Activated CD4-positive, alpha-beta T cell treated with anti-CD3 and anti-CD28 coated beads for 36 hours (primary cell): ENCODE measurements at regions not wholly inside any gene's neighbourhood (a gene's known extent, or its start where the extent isn't known, plus 50 kb on each side); places are given as distances from the start of the nearest gene placed in this dataset.

Experiments
- ATAC-seq: fragments of 200-7000 bp; cut with Tn5 transposase; one replicate; pipeline ENCODE4 v1.10.0; 2021; ENCODE audit warnings: mild to moderate bottlenecking, moderate library complexity
- CTCF ChIA-PET: fragments of 350-600 bp; sonication (Branson Sonifier 250); formaldehyde crosslinking; loops from one replicate; lab custom pipeline; 2021; ENCODE audit warnings: antibody characterized with exemption; lab: Charles Lee
- POLR2A ChIA-PET: fragments of 350-600 bp; sonication (Branson Sonifier 250); formaldehyde crosslinking; loops from one replicate; lab custom pipeline; 2021; ENCODE audit warnings: antibody characterized with exemption, inconsistent platforms; lab: Charles Lee
- DNase-seq: peaks from one replicate; pipeline ENCODE4 v3.0.0-alpha.2; 2020
- H3K27ac Mint-ChIP-seq: one replicate; pipeline ENCODE4 v1.8.0; 2021; ENCODE audit warnings: mixed read lengths
- H3K27me3 Mint-ChIP-seq: one replicate; pipeline ENCODE4 v1.8.0; 2021; ENCODE audit warnings: mixed read lengths
- H3K36me3 Mint-ChIP-seq: one replicate; pipeline ENCODE4 v1.8.0; 2021; ENCODE audit warnings: low read depth, mixed read lengths
- H3K4me1 Mint-ChIP-seq: one replicate; pipeline ENCODE4 v1.8.0; 2021; ENCODE audit warnings: mixed read lengths
- H3K4me3 Mint-ChIP-seq: one replicate; pipeline ENCODE4 v1.8.0; 2021; ENCODE audit warnings: mild to moderate bottlenecking, moderate library complexity, mixed read lengths
- H3K9me3 Mint-ChIP-seq: one replicate; pipeline ENCODE4 v1.8.0; 2021; ENCODE audit warnings: low read depth, mixed read lengths
- intact Hi-C, 2 experiments: fragments of 100-400 bp; cut with DNase I in 1 of 2; cut with micrococcal nuclease in 1 of 2; formaldehyde crosslinking; loops; one replicate each; pipeline versions ENCODE4 v1.14.2 to v1.15.1; 2022 to 2024; cut with DNase I, micrococcal nuclease

DNA sequence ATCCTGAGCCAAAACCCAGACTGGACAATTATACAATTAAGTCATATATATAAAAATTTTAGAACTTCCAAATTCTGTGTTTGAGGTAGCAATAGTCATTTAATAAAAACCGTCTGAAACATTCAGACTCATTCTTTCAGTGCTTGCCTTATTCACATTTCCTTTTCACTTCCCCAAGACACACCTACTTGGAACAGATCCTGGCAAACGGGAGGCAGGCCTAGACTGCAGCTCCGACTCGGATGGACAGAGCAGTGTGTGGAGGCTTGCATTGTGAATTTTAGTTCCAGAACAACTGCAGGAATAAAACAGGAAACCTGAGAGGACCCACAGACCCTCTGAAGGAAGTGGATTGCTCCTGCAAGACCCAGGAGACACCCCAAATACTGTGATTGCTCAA, 341.4 kb downstream of the CNTN3 start:
- Mint-ChIP-seq H3K4me1 (no peaks in the 10 kb centered on the region), H3K27ac (no peak overlapping the region), H3K4me3 (no peak overlapping the region), H3K9me3 (peaks cover 4% of the 10 kb centered on the region), H3K27me3 (no peaks in the 10 kb centered on the region), H3K36me3 (no peaks in the 10 kb centered on the region)
- no peak for DNase-seq
- intact Hi-C loops = no loop called here
- ChIA-PET POLR2A (no interaction called here), CTCF (no interaction called here)
- ATAC-seq = no peak

DNA sequence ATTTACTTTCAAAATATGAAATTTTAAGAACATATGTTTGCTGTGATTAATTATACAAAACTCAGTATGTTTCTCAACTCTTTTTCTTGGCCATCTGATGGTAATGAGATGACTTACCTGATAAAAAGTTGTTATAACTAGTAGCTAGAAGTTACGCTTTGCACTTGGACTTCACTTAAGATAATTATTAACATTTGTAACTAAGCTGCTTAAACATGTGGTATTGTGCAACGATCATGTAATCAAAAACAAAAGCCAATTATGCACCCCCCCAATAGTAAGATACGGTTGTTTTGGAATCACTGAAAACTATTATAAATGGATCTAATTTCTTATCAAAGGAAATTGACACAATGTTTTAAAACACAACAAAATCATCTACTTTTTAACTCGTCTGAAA, 342.9 kb downstream of the CNTN3 start:
- DNase-seq (no peak), ATAC-seq (no peak)
- no peaks in the 10 kb centered on the region for H3K4me1 Mint-ChIP-seq
- CTCF ChIA-PET = no interaction called here
- H3K27me3 Mint-ChIP-seq = no peaks in the 10 kb centered on the region
- H3K4me3 Mint-ChIP-seq = no peak overlapping the region
- intact Hi-C loops = no loop called here
- POLR2A ChIA-PET = no interaction called here
- H3K27ac Mint-ChIP-seq = no peak overlapping the region
- H3K9me3 Mint-ChIP-seq = peaks cover 5% of the 10 kb centered on the region
- H3K36me3 Mint-ChIP-seq = no peaks in the 10 kb centered on the region

DNA sequence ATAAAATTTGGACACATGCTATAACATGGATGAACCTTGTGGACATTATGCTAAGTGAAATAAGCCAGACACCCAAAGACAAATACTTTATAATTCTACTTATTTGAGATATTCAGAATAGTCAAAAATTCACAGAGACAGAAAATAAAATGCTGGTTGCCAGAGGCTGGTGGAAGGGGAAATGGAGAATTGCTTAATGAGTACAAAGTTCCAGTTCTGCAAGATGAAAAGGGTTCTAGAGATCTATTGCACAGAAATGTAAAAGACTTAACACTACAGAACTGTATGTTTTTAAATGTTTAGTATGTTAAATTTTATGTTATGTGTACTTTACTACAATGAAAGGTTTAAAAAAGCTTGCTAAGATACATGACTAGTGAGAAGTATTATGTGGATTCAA, 344.8 kb downstream of the CNTN3 start:
- ATAC-seq (no peak), DNase-seq (no peak)
- Mint-ChIP-seq H3K36me3 (no peaks in the 10 kb centered on the region), H3K4me1 (no peaks in the 10 kb centered on the region), H3K27me3 (no peaks in the 10 kb centered on the region), H3K27ac (no peak overlapping the region), H3K9me3 (peaks cover 5% of the 10 kb centered on the region), H3K4me3 (no peak overlapping the region)
- CTCF ChIA-PET = no interaction called here
- POLR2A ChIA-PET = no interaction called here
- intact Hi-C loops = loop anchor here in 1 of 2 experiments (5.0 kb wide), 1 partner anchor 1153 kb away; no protein-coding TSS in a partner anchor

DNA sequence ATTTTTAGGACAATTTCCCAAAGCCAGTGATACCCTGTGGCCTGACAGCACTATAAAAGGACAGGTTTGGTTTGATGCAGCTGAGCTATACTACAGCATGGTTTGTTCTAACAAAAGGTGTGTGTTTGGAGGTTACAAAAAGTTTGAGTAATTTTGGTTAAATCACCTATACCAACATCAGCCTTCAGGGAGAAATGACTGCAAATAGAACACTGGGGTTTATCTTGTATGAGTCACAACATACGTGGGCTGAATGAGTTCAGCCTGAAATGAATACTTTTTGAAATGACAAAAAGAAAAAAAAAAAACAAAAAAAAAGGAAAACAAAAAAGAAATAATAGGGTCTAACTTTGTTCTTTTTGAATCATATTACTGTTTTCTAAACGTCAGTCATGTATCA, 345.7 kb downstream of the CNTN3 start:
- Mint-ChIP-seq H3K4me3 (no peak overlapping the region), H3K36me3 (no peaks in the 10 kb centered on the region), H3K9me3 (peaks cover 2% of the 10 kb centered on the region), H3K27ac (no peak overlapping the region), H3K4me1 (no peaks in the 10 kb centered on the region), H3K27me3 (no peaks in the 10 kb centered on the region)
- POLR2A ChIA-PET = no interaction called here
- no peak for DNase-seq
- CTCF ChIA-PET = no interaction called here
- no peak for ATAC-seq
- intact Hi-C loops = loop anchor here in 1 of 2 experiments (5.0 kb wide), 1 partner anchor 1154 kb away; no protein-coding TSS in a partner anchor

DNA sequence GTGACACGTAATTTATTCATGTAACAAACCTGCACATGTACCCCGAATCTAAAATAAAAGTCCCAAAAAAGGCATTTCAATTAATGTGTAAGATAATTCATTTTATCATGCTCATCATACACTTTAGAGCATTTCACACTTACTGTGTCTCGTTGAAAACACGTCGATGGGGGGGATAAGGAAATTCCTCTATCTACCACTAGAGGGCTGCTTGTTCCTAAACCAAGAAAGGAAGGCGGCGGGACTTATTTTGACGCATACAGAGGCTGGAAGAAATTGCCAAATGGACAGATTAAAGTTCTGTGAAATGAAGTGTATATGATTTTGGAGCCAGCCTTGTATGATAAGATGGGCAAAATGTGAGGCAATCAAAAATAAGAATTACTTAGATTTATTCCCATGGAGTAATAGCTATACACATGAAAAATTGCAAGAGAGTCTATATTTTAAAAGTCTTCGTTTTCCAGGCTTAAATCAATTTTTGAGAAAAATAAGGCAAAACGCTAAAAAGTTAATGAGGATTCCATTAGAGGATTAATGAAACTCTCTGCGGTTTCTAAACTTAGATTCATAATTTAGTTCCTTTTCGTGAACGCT, 346.8 kb downstream of the CNTN3 start:
- H3K9me3 Mint-ChIP-seq = peaks cover 2% of the 10 kb centered on the region
- POLR2A ChIA-PET = no interaction called here
- intact Hi-C loops = loop anchor here in 1 of 2 experiments (2.0 to 5.0 kb wide), 2 partner anchors 903 to 1155 kb away; no protein-coding TSS in a partner anchor
- no peak overlapping the region for H3K4me3 Mint-ChIP-seq
- H3K27ac Mint-ChIP-seq = no peak overlapping the region
- ATAC-seq = no peak
- H3K27me3 Mint-ChIP-seq = no peaks in the 10 kb centered on the region
- H3K4me1 Mint-ChIP-seq = no peaks in the 10 kb centered on the region
- peak; percentile 30 for DNase-seq
- H3K36me3 Mint-ChIP-seq = no peaks in the 10 kb centered on the region
- CTCF ChIA-PET = interaction anchor here (1.1 kb wide), 1 partner anchor 961 kb away, joined by 4 read pairs; no protein-coding TSS in a partner anchor

DNA sequence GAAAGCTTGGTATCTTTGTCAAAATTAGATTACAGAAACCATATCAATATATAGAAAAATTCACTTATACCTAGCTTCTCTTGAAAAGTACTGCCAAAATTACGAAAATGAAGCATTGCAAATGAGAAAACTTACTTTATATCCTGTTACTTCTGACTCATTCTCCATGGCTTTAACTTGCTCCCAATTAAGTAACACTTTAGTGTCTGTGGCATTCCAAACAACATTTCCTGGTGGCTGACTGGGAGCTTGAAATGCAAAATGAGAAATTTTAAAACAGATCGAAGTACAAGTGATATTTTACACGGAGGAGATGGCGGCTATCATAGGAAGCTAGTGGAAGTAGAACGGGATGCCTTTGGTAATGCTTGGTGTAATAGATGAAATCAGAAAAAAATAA, 347.3 kb downstream of the CNTN3 start:
- DNase-seq = no peak
- ChIA-PET POLR2A (no interaction called here), CTCF (interaction anchor here (0.6 to 1.1 kb wide), 2 partner anchors 163 to 961 kb away, joined by 3 to 4 read pairs; no protein-coding TSS in a partner anchor)
- H3K4me3 Mint-ChIP-seq = no peak overlapping the region
- H3K27ac Mint-ChIP-seq = no peak overlapping the region
- no peaks in the 10 kb centered on the region for H3K27me3 Mint-ChIP-seq
- no peak for ATAC-seq
- intact Hi-C loops = loop anchor here in 1 of 2 experiments (2.0 to 5.0 kb wide), 2 partner anchors 904 to 1155 kb away; no protein-coding TSS in a partner anchor
- H3K36me3 Mint-ChIP-seq = no peaks in the 10 kb centered on the region
- no peaks in the 10 kb centered on the region for H3K4me1 Mint-ChIP-seq
- H3K9me3 Mint-ChIP-seq = peaks cover 2% of the 10 kb centered on the region

DNA sequence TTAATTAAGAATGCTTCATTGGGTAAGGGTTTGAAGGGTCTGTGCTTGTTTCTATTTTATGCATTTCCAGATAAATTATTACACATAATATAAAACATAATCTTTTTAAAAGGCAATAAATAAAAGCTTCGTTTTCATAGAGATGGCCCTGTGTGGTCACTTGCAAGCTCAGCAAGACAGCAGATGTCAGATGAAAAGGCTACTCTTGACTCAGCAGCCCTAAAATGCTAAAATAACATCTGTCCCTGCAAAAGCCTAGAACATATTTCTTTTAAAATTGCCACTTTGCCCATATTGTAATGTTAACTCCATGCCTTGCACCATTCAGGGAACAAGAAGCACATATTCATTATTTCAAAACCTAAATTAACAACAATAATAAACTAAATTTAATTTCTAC, 349.4 kb downstream of the CNTN3 start:
- no peaks in the 10 kb centered on the region for H3K4me1 Mint-ChIP-seq
- peaks cover 2% of the 10 kb centered on the region for H3K9me3 Mint-ChIP-seq
- ATAC-seq (no peak), DNase-seq (no peak)
- POLR2A ChIA-PET = no interaction called here
- H3K27ac Mint-ChIP-seq = no peak overlapping the region
- H3K27me3 Mint-ChIP-seq = no peaks in the 10 kb centered on the region
- H3K36me3 Mint-ChIP-seq = no peaks in the 10 kb centered on the region
- no peak overlapping the region for H3K4me3 Mint-ChIP-seq
- CTCF ChIA-PET = no interaction called here
- intact Hi-C loops = loop anchor here in 1 of 2 experiments (5.0 kb wide), 1 partner anchor 1157 kb away; no protein-coding TSS in a partner anchor

DNA sequence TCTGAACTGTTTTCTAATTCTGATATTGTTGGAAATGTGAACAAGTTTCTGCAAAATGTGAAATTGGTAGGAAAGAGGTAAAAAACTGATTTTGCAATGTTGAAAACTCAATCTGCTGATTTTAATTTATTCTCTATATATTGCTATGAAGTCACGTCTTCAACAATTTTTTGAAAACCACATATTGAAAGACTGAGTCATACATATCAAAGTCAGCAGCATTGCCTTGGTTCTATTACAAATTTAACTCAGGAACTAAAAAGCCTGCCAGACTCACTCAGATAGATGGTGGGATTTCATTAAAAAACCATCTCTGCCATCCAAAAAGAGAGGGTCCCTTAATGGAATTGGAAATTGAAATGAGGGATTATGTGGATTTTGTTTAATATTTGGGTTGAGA, 351.4 kb downstream of the CNTN3 start:
- DNase-seq = no peak
- intact Hi-C loops = no loop called here
- ChIA-PET POLR2A (no interaction called here), CTCF (no interaction called here)
- no peak for ATAC-seq
- Mint-ChIP-seq H3K27ac (no peak overlapping the region), H3K4me1 (no peaks in the 10 kb centered on the region), H3K36me3 (no peaks in the 10 kb centered on the region), H3K27me3 (no peaks in the 10 kb centered on the region), H3K9me3 (peaks cover 2% of the 10 kb centered on the region), H3K4me3 (no peak overlapping the region)

DNA sequence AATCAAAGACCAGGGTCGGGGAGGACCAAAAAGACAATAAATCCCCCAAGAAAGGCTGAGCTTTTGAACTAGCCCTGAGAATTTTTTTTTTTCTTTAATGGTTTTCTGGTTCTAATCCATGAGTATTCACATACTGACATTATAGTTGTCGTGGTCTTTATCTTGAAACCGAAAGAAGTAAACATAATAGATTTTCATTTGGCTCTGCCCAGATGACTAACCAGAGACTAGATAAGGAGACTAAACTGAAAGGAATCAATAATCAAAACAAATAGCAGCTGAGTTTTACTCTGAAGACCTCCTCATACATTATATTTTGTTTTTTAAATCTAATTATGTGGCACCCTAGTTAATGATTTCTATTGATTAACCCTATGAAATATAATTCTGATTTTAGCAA, 381.4 kb downstream of the CNTN3 start:
- H3K4me3 Mint-ChIP-seq = no peak overlapping the region
- H3K27ac Mint-ChIP-seq = no peak overlapping the region
- ChIA-PET CTCF (interaction anchor here (0.9 kb wide), 1 partner anchor 31 kb away, joined by 3 read pairs; no protein-coding TSS in a partner anchor), POLR2A (no interaction called here)
- ATAC-seq (no peak), DNase-seq (no peak)
- no peaks in the 10 kb centered on the region for H3K27me3 Mint-ChIP-seq
- H3K4me1 Mint-ChIP-seq = no peaks in the 10 kb centered on the region
- H3K36me3 Mint-ChIP-seq = no peaks in the 10 kb centered on the region
- H3K9me3 Mint-ChIP-seq = no peaks in the 10 kb centered on the region
- intact Hi-C loops = no loop called here

DNA sequence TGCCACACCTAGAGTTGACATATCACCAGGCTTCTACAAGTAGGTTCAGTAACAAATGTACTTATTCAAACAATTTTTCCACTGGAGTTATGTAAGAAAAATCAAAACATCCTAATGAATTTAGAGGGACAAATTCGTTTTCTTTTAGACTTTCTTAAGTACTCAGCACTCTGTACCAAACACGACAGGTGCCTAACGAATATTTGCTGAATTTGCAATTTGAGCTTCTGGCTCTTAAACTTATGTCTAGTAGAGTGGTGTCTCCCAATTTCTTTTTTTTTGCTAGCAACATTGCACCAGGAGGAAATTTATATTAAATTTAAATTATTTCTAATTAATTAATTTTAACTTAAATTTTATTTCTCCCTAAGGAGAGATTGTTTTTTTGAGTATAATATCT, 397.0 kb downstream of the CNTN3 start:
- ATAC-seq (no peak), DNase-seq (no peak)
- Mint-ChIP-seq H3K27me3 (no peaks in the 10 kb centered on the region), H3K4me1 (no peaks in the 10 kb centered on the region), H3K27ac (no peak overlapping the region), H3K4me3 (no peak overlapping the region), H3K36me3 (no peaks in the 10 kb centered on the region), H3K9me3 (peaks cover 11% of the 10 kb centered on the region)
- CTCF ChIA-PET = no interaction called here
- POLR2A ChIA-PET = no interaction called here
- intact Hi-C loops = no loop called here

DNA sequence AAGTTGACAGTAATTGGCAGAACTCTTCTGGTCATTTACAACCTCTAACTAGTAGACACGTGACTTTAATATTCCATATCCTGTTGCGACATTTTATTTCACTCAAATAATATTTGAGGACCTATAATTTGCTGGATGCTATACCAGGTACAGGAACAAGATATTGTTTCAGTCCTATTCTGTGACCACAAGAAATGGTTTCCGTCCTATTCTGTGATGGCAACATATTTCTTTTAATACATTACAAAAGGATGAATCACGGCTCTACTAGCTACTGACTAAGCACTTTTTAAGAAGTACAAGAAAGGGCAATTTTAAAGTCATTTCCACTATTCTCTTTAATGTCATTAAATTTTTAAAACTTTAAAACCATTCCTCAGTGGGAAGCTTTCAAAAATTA, 400.2 kb downstream of the CNTN3 start:
- Mint-ChIP-seq H3K4me3 (no peak overlapping the region), H3K27me3 (no peaks in the 10 kb centered on the region), H3K27ac (no peak overlapping the region), H3K36me3 (no peaks in the 10 kb centered on the region), H3K9me3 (peaks cover 11% of the 10 kb centered on the region), H3K4me1 (no peaks in the 10 kb centered on the region)
- ATAC-seq (no peak), DNase-seq (no peak)
- ChIA-PET POLR2A (no interaction called here), CTCF (no interaction called here)
- intact Hi-C loops = no loop called here

DNA sequence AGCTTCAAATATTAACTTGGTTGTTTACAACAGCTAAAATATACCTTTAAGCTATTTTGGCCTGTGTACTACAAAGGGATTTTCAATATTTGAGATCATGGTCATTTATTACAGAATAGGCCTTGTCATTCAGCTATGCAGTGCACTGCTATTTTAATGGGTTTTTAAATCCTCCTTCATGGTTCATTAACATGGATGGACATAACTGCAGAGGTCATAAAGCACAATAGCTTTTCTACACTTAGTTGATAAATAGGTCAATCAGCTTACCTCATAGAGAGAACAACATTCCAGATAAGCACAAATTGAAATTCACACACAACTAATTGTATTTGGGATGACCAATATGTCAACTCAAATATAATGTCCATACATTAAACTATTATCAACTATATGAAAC, 403.7 kb downstream of the CNTN3 start:
- DNase-seq = no peak
- Mint-ChIP-seq H3K27ac (no peak overlapping the region), H3K36me3 (no peaks in the 10 kb centered on the region), H3K4me3 (no peak overlapping the region), H3K4me1 (no peaks in the 10 kb centered on the region), H3K9me3 (peaks cover 5% of the 10 kb centered on the region), H3K27me3 (no peaks in the 10 kb centered on the region)
- ChIA-PET POLR2A (no interaction called here), CTCF (no interaction called here)
- no peak for ATAC-seq
- intact Hi-C loops = no loop called here
